ENCODE measurements at regions not wholly inside any gene's neighbourhood (a gene's known extent, or its start where the extent isn't known, plus 50 kb on each side); places are given as distances from the start of the nearest gene placed in this dataset.

DNA sequence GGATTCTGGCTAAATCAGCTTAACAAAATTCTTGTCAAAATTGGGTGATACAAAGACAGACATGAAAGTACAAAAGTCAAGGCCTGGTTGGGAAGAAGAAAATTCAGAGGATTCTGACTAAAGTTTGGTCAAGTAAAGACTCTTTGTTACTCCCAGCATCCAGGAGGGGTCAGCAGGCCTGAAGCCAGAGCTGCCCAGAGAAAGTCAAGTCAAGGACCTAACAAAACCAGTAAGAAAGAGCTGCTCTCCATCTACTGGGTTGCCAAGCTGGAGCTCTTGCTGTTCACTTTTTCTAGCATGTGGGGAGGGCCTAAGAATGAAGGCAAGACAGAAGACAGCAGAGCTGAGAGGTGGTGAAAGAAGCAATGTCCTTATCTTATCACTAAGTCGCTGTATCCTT is 143.3 kb downstream of the C1D start:
- H3K9me2 ChIP-seq (ENCODE audit: low read depth, low read length) = no peaks in the 10 kb centered on the region
- H3K4me1 ChIP-seq (ENCODE audit: insufficient read depth, low read length, severe bottlenecking) = no peaks in the 10 kb centered on the region
- no peaks in the 10 kb centered on the region for H4K20me1 ChIP-seq (ENCODE audit: insufficient read depth, low read length)
- H3K9ac ChIP-seq (ENCODE audit: low read length) = no peak overlapping the region
- H3K4me2 ChIP-seq (ENCODE audit: low read length) = no peak overlapping the region
- H3K27ac ChIP-seq (ENCODE audit: low read depth, low read length, poor library complexity, severe bottlenecking) = no peak overlapping the region
- H3F3A ChIP-seq (ENCODE audit: insufficient read depth, low read length) = no peaks in the 10 kb centered on the region
- no peaks in the 10 kb centered on the region for H3K36me3 ChIP-seq (ENCODE audit: insufficient read depth, low read length)
- no peaks in the 10 kb centered on the region for H3K79me2 ChIP-seq (ENCODE audit: insufficient read depth, low read length)
- no peak overlapping the region for H2AFZ ChIP-seq (ENCODE audit: low read length)
- H3K9me3 ChIP-seq (ENCODE audit: low read length) = no peaks in the 10 kb centered on the region
- no peak overlapping the region for H3K4me3 ChIP-seq (ENCODE audit: low read depth, low read length, poor library complexity, severe bottlenecking)
- H3K27me3 ChIP-seq (ENCODE audit: insufficient read depth, low read length) = no peaks in the 10 kb centered on the region; the same call in 1 of the 2 replicates
- TF ChIP-seq, protein P1, sequence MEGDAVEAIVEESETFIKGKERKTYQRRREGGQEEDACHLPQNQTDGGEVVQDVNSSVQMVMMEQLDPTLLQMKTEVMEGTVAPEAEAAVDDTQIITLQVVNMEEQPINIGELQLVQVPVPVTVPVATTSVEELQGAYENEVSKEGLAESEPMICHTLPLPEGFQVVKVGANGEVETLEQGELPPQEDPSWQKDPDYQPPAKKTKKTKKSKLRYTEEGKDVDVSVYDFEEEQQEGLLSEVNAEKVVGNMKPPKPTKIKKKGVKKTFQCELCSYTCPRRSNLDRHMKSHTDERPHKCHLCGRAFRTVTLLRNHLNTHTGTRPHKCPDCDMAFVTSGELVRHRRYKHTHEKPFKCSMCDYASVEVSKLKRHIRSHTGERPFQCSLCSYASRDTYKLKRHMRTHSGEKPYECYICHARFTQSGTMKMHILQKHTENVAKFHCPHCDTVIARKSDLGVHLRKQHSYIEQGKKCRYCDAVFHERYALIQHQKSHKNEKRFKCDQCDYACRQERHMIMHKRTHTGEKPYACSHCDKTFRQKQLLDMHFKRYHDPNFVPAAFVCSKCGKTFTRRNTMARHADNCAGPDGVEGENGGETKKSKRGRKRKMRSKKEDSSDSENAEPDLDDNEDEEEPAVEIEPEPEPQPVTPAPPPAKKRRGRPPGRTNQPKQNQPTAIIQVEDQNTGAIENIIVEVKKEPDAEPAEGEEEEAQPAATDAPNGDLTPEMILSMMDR (IDR thresholded peaks at IDR 0.05; ENCODE audit: low read length) = no peak
- no peak for TF ChIP-seq EZH2 (IDR thresholded peaks at IDR 0.05; ENCODE audit: borderline replicate concordance, low read length)

GRCh38 chr2:67922080-67922785 is 140.6 kb downstream of the C1D start:
- TF ChIP-seq, protein P1 (IDR thresholded peaks at IDR 0.05; ENCODE audit: low read length) = no peak
- TF ChIP-seq EZH2 (IDR thresholded peaks at IDR 0.05; ENCODE audit: borderline replicate concordance, low read length) = no peak
- no peak overlapping the region for H3K4me3 ChIP-seq (ENCODE audit: low read depth, low read length, poor library complexity, severe bottlenecking)
- no peak overlapping the region for H3K27ac ChIP-seq (ENCODE audit: low read depth, low read length, poor library complexity, severe bottlenecking)
- no peaks in the 10 kb centered on the region for H3K4me1 ChIP-seq (ENCODE audit: insufficient read depth, low read length, severe bottlenecking)
- no peak overlapping the region for H3K4me2 ChIP-seq (ENCODE audit: low read length)
- H3K9me3 ChIP-seq (ENCODE audit: low read length) = no peaks in the 10 kb centered on the region
- no peaks in the 10 kb centered on the region for H3K36me3 ChIP-seq (ENCODE audit: insufficient read depth, low read length)
- no peaks in the 10 kb centered on the region for H3K9me2 ChIP-seq (ENCODE audit: low read depth, low read length)
- H3K27me3 ChIP-seq (ENCODE audit: insufficient read depth, low read length) = no peaks in the 10 kb centered on the region
- H4K20me1 ChIP-seq (ENCODE audit: insufficient read depth, low read length) = no peaks in the 10 kb centered on the region
- no peaks in the 10 kb centered on the region for H3F3A ChIP-seq (ENCODE audit: insufficient read depth, low read length)
- H3K9ac ChIP-seq (ENCODE audit: low read length) = no peak overlapping the region
- H3K79me2 ChIP-seq (ENCODE audit: insufficient read depth, low read length) = no peaks in the 10 kb centered on the region
- no peak overlapping the region for H2AFZ ChIP-seq (ENCODE audit: low read length)

DNA sequence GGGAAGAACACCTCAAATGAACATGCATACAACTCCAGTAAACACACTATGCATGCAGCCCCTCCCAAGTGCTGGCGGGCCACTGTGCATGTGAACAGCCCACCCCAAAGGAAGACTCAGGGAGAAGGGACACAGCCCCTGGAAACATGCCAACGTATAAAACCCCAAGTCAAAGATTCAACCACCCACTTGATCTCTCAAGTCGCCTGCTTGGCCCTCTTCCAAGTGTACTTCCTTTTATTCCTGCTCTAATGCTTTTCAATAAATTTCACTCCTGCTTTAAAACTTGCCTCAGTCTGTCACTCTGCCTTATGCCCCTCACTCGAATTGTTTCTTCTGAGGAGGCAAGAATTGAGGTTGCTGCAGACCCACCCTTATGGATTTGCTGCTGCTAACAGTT is 139.1 kb downstream of the C1D start:
- H3K4me3 ChIP-seq (ENCODE audit: low read depth, low read length, poor library complexity, severe bottlenecking) = no peak overlapping the region
- no peaks in the 10 kb centered on the region for H3K36me3 ChIP-seq (ENCODE audit: insufficient read depth, low read length)
- H3K9ac ChIP-seq (ENCODE audit: low read length) = no peak overlapping the region
- H3K27me3 ChIP-seq (ENCODE audit: insufficient read depth, low read length) = no peaks in the 10 kb centered on the region
- no peaks in the 10 kb centered on the region for H3F3A ChIP-seq (ENCODE audit: insufficient read depth, low read length)
- no peak overlapping the region for H3K27ac ChIP-seq (ENCODE audit: low read depth, low read length, poor library complexity, severe bottlenecking)
- no peaks in the 10 kb centered on the region for H4K20me1 ChIP-seq (ENCODE audit: insufficient read depth, low read length)
- no peaks in the 10 kb centered on the region for H3K9me3 ChIP-seq (ENCODE audit: low read length)
- no peak for TF ChIP-seq EZH2 (IDR thresholded peaks at IDR 0.05; ENCODE audit: borderline replicate concordance, low read length)
- TF ChIP-seq, protein P1 (IDR thresholded peaks at IDR 0.05; ENCODE audit: low read length) = no peak
- H3K79me2 ChIP-seq (ENCODE audit: insufficient read depth, low read length) = no peaks in the 10 kb centered on the region
- H3K4me2 ChIP-seq (ENCODE audit: low read length) = no peak overlapping the region
- H2AFZ ChIP-seq (ENCODE audit: low read length) = no peak overlapping the region
- H3K4me1 ChIP-seq (ENCODE audit: insufficient read depth, low read length, severe bottlenecking) = no peaks in the 10 kb centered on the region
- no peaks in the 10 kb centered on the region for H3K9me2 ChIP-seq (ENCODE audit: low read depth, low read length)

Measured in OCI-LY1 (cell line).